Loucy (cell line): ENCODE measurements at regions not wholly inside any gene's neighbourhood (a gene's known extent, or its start where the extent isn't known, plus 50 kb on each side); places are given as distances from the start of the nearest gene placed in this dataset.

ENCODE experiments used
- H2AFZ ChIP-seq: fragments of 200-600 bp; sonication (generic); 2 replicates; pipeline ENCODE4 v1.6.0; 2016; ENCODE audit warnings: antibody characterized with exemption, mild to moderate bottlenecking, low read length, moderate library complexity
- H3F3A ChIP-seq: fragments of 200-600 bp; 2 replicates; pipeline ENCODE4 v1.6.0; 2016; ENCODE audit warnings: antibody characterized with exemption, low read depth, mild to moderate bottlenecking
- H3K27me3 ChIP-seq: fragments of 200-600 bp; sonication (generic); 2 replicates; pipeline ENCODE4 v1.6.1; 2014; ENCODE audit warnings: low read length, mild to moderate bottlenecking; ENCODE audit not compliant: insufficient read depth, poor library complexity, severe bottlenecking
- H3K36me3 ChIP-seq: fragments of 200-600 bp; sonication (generic); 2 replicates; pipeline ENCODE4 v1.6.1; 2016; ENCODE audit warnings: low read length; ENCODE audit not compliant: insufficient read depth
- H3K4me1 ChIP-seq: fragments of 200-600 bp; sonication (generic); 2 replicates; pipeline ENCODE4 v1.5.1; 2014; ENCODE audit warnings: low read length, mild to moderate bottlenecking; ENCODE audit not compliant: insufficient read depth, poor library complexity, severe bottlenecking
- H3K4me2 ChIP-seq: fragments of 200-600 bp; sonication (generic); 2 replicates; pipeline ENCODE4 v1.6.0; 2014; ENCODE audit warnings: antibody characterized with exemption, low read length, low read depth, mild to moderate bottlenecking; ENCODE audit not compliant: poor library complexity, severe bottlenecking
- H3K4me3 ChIP-seq: fragments of 200-600 bp; sonication (generic); 2 replicates; pipeline ENCODE4 v1.5.1; 2014; ENCODE audit warnings: low read length, mild to moderate bottlenecking, mixed read lengths; ENCODE audit not compliant: poor library complexity, severe bottlenecking
- H3K79me2 ChIP-seq: fragments of 200-600 bp; sonication (generic); 2 replicates; pipeline ENCODE4 v1.6.1; 2014; ENCODE audit warnings: low read length; ENCODE audit not compliant: insufficient read depth
- H3K9ac ChIP-seq: fragments of 200-600 bp; sonication (generic); 2 replicates; pipeline ENCODE4 v1.6.0; 2014; ENCODE audit warnings: mild to moderate bottlenecking, low read depth, low read length, moderate library complexity; ENCODE audit not compliant: poor library complexity, severe bottlenecking
- H3K9me2 ChIP-seq: fragments of 200-600 bp; sonication (generic); replicated peaks from 2 replicates; pipeline ENCODE4 v1.6.1; 2016; ENCODE audit warnings: low read depth, low read length, mixed read lengths
- H3K9me3 ChIP-seq: fragments of 200-600 bp; sonication (generic); 2 replicates; pipeline ENCODE4 v1.6.1; 2014; ENCODE audit warnings: mild to moderate bottlenecking, antibody characterized with exemption, low read length, low read depth; ENCODE audit not compliant: insufficient read depth
- H4K20me1 ChIP-seq: fragments of 200-600 bp; sonication (generic); 2 replicates; pipeline ENCODE4 v1.6.0; 2014; ENCODE audit warnings: antibody characterized with exemption, low read length, mild to moderate bottlenecking; ENCODE audit not compliant: insufficient read depth, poor library complexity, severe bottlenecking
- EZH2phosphoT487 ChIP-seq: fragments of 200-600 bp; IDR thresholded peaks from 2 replicates; pipeline ENCODE4 v1.6.1; 2018; ENCODE audit warnings: antibody characterized with exemption, mild to moderate bottlenecking, moderate library complexity, borderline replicate concordance
- TF ChIP-seq, protein P1 (sequence below): fragments of 200-600 bp; sonication (generic); conservative IDR thresholded peaks from 2 replicates; pipeline ENCODE4 v1.5.1; 2014; ENCODE audit warnings: mild to moderate bottlenecking, antibody characterized with exemption, low read length

DNA sequence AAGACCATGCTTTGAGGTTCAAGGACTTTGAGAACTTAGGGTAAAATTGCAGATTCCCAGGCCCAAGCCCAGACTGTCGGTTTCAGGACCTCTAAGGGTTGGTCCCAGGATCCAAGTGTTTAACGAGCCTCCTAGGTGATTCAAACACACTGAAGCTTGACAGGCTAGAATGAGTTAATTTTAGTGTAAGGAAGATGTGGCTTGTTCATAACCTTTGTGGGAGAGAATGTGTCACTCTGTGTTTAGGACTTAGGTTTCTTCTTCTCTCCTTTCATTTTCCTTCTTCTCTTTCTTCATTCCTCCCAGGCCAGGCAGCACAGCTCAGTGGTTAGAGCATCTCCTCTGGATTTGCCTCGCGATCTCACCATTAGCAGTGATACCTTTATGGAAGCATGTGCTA, 104.8 kb upstream of the KCNG1 start:
- Histone ChIP-seq H3K79me2 (no peaks in the 10 kb centered on the region), H3K4me2 (no peak overlapping the region), H3K27me3 (no peaks in the 10 kb centered on the region)

DNA sequence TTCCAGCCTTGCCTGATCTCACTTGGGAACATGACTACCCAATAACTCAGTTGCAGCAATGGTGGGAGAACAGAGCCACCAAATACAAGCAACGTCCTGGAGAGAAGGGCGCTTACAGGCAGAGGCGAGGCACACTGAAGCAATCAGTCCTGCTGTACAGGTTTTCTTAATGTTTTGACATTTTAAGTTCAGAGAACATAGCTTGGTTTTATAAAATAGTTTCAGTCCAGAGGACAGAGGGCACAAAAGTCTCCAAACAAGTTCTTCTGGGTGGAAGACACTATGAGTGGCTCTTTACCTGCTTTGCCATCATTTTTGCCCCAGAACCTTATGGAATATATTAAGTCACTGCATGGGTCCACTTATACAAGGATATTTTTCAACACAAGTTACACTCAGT, 103.4 kb upstream of the KCNG1 start:
- no peaks in the 10 kb centered on the region for H3K4me1 ChIP-seq

More for the DNA sequence above, 104.8 kb upstream of the KCNG1 start:
- no peaks in the 10 kb centered on the region for H3K9me2 ChIP-seq
- H3K9me3 ChIP-seq, result no peaks in the 10 kb centered on the region
- no peak overlapping the region for H3K9ac ChIP-seq
- no peaks in the 10 kb centered on the region for H4K20me1 ChIP-seq
- no peak overlapping the region for H2AFZ ChIP-seq
- no peaks in the 10 kb centered on the region for H3K36me3 ChIP-seq
- TF ChIP-seq, protein P1, sequence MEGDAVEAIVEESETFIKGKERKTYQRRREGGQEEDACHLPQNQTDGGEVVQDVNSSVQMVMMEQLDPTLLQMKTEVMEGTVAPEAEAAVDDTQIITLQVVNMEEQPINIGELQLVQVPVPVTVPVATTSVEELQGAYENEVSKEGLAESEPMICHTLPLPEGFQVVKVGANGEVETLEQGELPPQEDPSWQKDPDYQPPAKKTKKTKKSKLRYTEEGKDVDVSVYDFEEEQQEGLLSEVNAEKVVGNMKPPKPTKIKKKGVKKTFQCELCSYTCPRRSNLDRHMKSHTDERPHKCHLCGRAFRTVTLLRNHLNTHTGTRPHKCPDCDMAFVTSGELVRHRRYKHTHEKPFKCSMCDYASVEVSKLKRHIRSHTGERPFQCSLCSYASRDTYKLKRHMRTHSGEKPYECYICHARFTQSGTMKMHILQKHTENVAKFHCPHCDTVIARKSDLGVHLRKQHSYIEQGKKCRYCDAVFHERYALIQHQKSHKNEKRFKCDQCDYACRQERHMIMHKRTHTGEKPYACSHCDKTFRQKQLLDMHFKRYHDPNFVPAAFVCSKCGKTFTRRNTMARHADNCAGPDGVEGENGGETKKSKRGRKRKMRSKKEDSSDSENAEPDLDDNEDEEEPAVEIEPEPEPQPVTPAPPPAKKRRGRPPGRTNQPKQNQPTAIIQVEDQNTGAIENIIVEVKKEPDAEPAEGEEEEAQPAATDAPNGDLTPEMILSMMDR, result no peak
- TF ChIP-seq EZH2phosphoT487, result no peak
- no peaks in the 10 kb centered on the region for H3F3A ChIP-seq
- H3K4me1 ChIP-seq, result no peaks in the 10 kb centered on the region
- no peak overlapping the region for H3K4me3 ChIP-seq

DNA sequence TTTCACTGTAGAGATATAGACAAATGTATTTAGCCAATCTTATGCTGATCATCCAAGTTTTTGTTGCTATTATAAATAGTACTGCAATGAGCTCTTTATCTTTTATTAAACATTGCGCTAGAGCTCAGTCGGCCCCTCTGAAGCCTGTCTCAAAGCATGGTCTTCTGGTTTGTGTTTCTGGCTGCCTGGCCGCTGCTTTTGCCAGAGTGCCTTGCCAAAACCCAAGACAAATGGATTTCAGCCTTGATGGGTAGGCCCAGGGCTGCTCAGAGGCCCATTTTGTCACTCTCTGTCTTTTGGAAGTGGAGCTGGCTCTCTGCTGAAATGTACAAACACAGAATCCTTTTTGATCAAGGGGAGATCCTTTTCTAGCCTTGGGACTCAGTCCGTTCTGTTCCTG, 102.9 kb upstream of the KCNG1 start:
- H2AFZ ChIP-seq, result no peak overlapping the region
- no peaks in the 10 kb centered on the region for H3K27me3 ChIP-seq
- no peaks in the 10 kb centered on the region for H4K20me1 ChIP-seq
- H3K9me3 ChIP-seq, result no peaks in the 10 kb centered on the region
- no peaks in the 10 kb centered on the region for H3K79me2 ChIP-seq
- H3F3A ChIP-seq, result no peaks in the 10 kb centered on the region
- no peak overlapping the region for H3K4me3 ChIP-seq
- no peaks in the 10 kb centered on the region for H3K9me2 ChIP-seq
- no peaks in the 10 kb centered on the region for H3K4me1 ChIP-seq
- H3K9ac ChIP-seq, result no peak overlapping the region
- H3K4me2 ChIP-seq, result no peak overlapping the region
- no peak for TF ChIP-seq EZH2phosphoT487
- TF ChIP-seq, protein P1, result no peak
- H3K36me3 ChIP-seq, result no peaks in the 10 kb centered on the region

More for the DNA sequence above, 103.4 kb upstream of the KCNG1 start:
- no peak for TF ChIP-seq EZH2phosphoT487
- TF ChIP-seq, protein P1, result no peak
- H4K20me1 ChIP-seq, result no peaks in the 10 kb centered on the region
- H3K27me3 ChIP-seq, result no peaks in the 10 kb centered on the region
- no peaks in the 10 kb centered on the region for H3K9me3 ChIP-seq
- H2AFZ ChIP-seq, result no peak overlapping the region
- H3K4me3 ChIP-seq, result no peak overlapping the region
- H3K4me2 ChIP-seq, result no peak overlapping the region
- H3F3A ChIP-seq, result no peaks in the 10 kb centered on the region
- H3K36me3 ChIP-seq, result no peaks in the 10 kb centered on the region
- H3K79me2 ChIP-seq, result no peaks in the 10 kb centered on the region
- no peak overlapping the region for H3K9ac ChIP-seq
- no peaks in the 10 kb centered on the region for H3K9me2 ChIP-seq
